HG03457 (cell line): ENCODE measurements at regions not wholly inside any gene's neighbourhood (a gene's known extent, or its start where the extent isn't known, plus 50 kb on each side); places are given as distances from the start of the nearest gene placed in this dataset.
"Not testable (repeated sequence)": the region's sequence is repeated elsewhere in the genome, so short reads cannot be mapped to it uniquely, and the experiment has no call there.

Experiments
- ATAC-seq: cut with Tn5 transposase; IDR thresholded peaks from one replicate; pipeline ENCODE4 v1.9.1; 2021; ENCODE audit warnings: moderate number of reproducible peaks; ENCODE audit not compliant: unreplicated experiment

- no peak for ATAC-seq
Observed at GRCh38 chr1:95854457-95854856, 620.4 kb downstream of the RWDD3 start.

- no peak for ATAC-seq
Observed at GRCh38 chr1:95863086-95863485, 629.1 kb downstream of the RWDD3 start.

GRCh38 chr1:95865769-95866168 lies 631.8 kb downstream of the RWDD3 start:
- no peak for ATAC-seq

DNA sequence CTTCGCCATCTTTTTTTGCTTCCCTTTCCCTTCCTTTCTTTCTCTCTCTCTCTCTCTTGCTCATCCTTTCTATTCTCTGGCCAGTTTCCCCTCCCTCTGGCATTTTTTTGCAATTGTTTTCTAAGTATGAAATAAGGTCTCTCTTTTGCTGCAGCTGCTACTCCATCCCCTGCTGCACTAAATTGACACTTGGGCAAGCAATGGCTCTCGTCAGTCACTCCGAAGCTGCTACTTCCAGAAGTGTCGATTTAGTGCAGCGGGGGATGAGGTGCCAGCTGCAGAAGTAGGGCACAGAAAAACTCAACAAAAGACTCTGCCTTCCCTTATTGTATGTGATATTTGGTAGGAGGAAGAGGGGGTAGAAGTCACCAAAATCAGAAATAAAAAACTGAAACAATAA lies 642.3 kb downstream of the RWDD3 start:
- ATAC-seq = no peak

- no peak for ATAC-seq
Observed at GRCh38 chr1:95879498-95880050, 645.6 kb downstream of the RWDD3 start.

GRCh38 chr1:95888941-95889390 lies 655.0 kb downstream of the RWDD3 start:
- ATAC-seq = no peak

GRCh38 chr1:95889400-95889799 lies 655.4 kb downstream of the RWDD3 start:
- no peak for ATAC-seq

DNA sequence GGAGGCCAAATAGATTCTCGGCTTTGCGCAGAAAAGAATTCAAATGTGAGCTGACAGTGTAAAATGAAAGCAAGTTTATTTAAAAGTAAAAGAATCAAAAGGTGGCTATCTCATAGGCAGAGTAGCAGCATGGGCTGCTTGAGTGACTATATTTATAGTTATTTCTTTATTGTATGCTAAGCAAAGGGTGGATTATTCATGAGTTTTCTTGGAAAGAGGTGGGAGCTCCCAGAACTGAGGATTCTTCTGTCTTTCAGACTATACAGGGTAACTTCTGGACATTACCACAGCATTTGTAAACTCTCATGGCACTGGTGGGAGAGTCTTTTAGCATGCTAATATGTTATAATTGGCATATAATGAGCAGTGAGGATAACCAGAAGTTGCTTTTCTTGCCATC lies 659.9 kb downstream of the RWDD3 start:
- ATAC-seq = no peak

DNA sequence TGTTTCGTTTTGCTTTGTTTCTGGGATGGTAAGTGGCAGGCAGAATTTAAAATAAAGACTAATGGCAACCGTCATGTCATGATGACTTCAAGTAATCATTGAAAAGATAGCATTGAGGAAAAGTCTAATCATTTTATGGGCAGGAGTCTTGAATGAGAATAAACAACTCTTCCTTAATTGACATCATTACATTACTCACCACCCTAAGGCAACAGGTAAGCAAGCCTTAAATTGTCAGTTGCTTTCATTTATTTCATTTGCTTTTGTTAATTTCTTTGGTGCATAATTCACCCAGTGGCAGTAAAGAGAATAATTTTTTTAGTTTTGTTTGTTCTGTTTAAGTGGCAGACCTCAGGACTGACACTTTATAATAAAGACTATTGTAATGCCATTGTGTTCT lies 669.0 kb downstream of the RWDD3 start:
- no peak for ATAC-seq

DNA sequence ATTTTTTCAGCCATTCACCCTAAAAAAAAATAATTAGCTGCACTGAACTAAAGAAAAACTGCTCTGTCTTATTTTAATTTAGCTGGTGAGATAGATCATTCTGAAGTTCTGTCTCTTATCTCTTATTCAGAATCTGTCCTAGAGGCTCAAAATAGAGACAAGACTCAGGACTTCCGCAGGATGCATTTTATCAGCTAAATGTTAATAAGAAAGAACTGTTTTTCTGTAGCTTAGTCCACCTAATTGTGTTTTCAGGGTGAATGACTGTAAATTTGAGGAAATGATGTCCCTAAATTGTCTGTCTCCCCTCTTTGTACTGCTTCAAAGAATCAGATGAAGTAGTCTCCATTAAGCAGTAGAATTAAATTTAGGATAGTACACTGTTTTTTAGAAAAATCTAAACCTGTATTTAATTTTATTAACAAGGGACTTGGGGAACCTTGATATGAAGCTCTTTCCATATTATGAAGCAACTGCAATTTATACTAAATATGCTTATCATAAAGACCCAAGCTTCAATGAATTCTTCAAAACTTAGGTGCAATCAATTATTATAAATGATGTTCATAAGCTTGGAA lies 671.9 kb downstream of the RWDD3 start:
- no peak for ATAC-seq

GRCh38 chr1:95911739-95912138 lies 677.7 kb downstream of the RWDD3 start:
- not testable (repeated sequence) for ATAC-seq

- ATAC-seq = no peak
Observed at GRCh38 chr1:95916616-95917015, 682.6 kb downstream of the RWDD3 start.

- no peak for ATAC-seq
Observed at GRCh38 chr1:95924684-95925083, 690.7 kb downstream of the RWDD3 start.

DNA sequence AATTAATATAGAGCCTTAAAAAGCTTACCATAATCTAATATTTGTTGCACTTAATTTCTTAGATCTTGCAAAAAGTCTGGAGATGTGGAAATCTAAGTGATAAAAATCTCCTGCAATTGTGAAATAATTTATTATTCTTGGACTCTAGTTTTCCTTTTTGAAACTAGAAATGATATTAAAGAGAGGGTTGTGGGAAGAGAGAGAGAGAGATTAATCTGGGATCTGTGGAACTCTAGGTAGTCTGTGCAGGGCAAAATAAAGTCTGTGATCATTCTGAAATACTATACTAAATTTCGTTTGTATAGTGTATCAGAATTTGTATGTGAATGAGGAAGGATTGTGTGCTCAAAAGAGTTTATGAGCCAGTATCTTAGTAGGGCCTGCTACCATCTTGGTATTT lies 692.3 kb downstream of the RWDD3 start:
- no peak for ATAC-seq

DNA sequence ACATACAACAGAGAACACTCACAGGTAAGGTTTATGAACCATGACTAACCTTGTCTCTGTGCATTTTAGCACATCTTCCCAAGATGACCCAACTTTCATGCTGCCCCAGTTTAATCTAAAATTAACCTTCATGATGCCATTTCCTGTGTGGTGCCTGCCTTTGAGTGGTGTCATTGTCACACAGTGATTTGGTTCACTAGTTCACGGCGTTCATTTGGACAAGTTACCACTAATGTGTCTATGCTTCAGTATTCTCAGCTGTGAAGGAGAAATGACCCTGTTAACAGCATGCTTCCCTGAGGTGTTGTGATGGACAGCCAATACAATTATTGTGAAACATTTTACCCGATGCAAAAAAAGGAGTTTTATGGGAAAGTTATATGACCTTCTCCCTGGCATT lies 693.1 kb downstream of the RWDD3 start:
- ATAC-seq = no peak

DNA sequence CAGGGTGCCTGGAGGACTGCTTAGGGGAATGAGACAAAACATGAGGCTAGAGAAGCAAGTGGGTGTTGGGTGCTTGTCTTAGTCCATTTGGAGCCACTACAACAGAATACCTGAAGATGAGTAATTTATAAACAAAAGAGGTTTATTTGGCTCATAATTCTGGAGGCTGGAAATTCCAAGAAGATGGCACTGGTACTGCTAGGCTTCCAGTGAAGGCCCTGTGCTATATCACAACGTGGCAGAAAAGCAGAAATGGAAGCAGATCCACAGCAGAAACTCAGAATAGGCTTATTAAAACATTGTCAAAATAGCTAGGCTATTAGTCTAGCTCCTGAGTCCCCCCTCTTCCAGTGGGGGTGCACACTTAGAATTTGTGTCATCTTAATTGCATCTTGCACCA lies 701.7 kb downstream of the RWDD3 start:
- no peak for ATAC-seq

DNA sequence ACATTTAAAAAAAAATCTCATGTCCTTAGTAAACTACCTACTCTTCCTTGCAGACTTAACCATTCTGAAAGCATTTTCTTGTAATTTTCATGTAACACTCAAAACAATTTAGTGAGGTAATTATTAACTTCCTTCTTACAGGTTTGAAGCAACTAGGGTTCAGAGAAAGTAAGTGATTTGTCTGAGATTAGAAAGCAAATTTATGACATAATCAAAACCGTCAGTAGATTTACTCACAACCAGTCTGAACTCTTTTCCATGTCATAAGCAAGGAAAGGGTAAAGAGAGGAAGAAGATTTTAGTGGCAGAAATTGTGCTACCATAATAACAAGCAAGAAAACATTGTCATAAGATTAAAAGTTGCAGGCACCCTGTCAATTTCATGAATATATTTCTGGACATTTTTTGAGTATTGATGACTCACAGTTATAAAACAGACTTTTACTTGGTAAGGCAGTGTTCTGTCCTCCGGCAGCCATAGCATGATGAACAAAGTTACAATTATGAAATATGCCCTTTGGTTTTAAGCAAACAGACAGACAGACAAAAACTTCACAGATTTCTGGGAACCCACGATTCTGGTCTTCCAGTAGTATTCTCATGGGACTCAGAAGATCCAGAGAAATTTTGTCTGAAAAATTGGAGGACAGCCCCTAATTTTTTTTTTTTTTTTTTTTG lies 707.2 kb downstream of the RWDD3 start:
- no peak for ATAC-seq

- no peak for ATAC-seq
Observed at GRCh38 chr1:95948023-95948422, 714.0 kb downstream of the RWDD3 start.

GRCh38 chr1:95951371-95952102 lies 717.5 kb downstream of the RWDD3 start:
- no peak for ATAC-seq

- no peak for ATAC-seq
Observed at GRCh38 chr1:95953015-95953414, 719.0 kb downstream of the RWDD3 start.

DNA sequence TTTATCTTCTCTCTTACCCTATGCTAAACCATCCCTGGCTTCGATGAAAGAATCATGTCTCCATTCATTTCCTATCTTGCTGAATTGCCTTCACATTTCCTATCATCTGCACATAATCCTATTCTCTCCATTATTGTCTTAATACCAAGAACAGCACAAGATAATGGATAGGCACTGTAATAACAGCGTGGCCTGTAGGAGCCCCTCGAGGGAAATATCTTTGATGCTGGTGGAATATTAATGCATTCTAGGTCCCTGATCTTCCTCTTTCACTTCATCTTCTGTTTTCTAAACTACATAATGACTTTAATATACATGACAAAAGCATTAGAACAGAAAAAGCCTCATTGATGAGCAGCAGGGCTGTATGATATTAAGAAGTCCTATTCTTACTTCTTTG lies 720.6 kb downstream of the RWDD3 start:
- no peak for ATAC-seq

DNA sequence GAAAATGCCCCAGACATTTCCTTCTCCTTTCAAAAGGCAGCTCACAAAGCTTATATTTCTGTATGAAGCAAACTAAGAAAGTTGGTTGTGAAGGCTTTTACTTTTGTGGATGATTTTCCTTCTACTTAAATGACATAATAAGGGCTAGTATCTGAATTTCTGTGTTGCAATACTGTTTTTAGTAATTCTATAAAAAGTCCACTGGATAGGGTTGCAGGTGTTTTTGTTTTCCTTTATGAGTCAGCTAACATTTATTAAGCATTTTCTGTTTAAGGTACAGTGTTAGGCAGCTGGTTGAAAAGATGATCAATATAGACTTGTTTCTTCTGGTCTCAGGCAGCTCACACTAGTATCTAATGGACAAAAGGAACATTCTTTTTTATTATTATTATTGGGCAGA lies 722.2 kb downstream of the RWDD3 start:
- no peak for ATAC-seq
